ENCODE measurements at regions not wholly inside any gene's neighbourhood (a gene's known extent, or its start where the extent isn't known, plus 50 kb on each side); places are given as distances from the start of the nearest gene placed in this dataset.

DNA sequence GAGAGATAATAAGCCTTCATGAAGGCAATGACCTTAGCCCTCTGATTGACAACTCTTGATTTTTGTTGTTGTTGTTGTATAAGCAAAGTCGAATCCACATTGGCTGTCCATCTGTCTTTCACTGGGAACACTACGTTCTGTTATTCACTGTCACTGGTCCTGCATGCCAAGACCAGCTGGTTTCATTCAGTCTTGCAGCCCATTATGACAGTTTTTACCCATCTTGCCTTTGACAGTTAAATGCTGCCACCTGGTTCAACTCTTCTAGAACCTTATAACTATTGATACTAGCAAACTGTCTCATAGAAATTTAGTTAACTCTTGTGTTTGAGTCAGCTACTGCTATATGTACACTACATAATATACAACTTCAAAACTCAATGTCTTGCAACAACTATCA, 382.3 kb upstream of the CDH10 start:
- no peaks in the 10 kb centered on the region for H3K36me3 ChIP-seq (ENCODE audit: low read depth, low read length)
- no peaks in the 10 kb centered on the region for H3K27me3 ChIP-seq (ENCODE audit: low read length)
- H3K4me3 ChIP-seq (ENCODE audit: low read length), result no peak overlapping the region
- H3K27ac ChIP-seq (ENCODE audit: low read length), result no peak overlapping the region
- no peak overlapping the region for H3K9ac ChIP-seq (ENCODE audit: low read length)
- no peak overlapping the region for H2AFZ ChIP-seq (ENCODE audit: low read length)
- H3K4me2 ChIP-seq (ENCODE audit: low read length), result no peak overlapping the region
- no peak for DNase-seq
- H3F3A ChIP-seq (ENCODE audit: low read length, unreplicated experiment), result no peaks in the 10 kb centered on the region
- no peaks in the 10 kb centered on the region for H3K79me2 ChIP-seq (ENCODE audit: low read length)
- no peak for ATAC-seq
- BruUV-seq (replicated peaks), result no TSS peak
- TF ChIP-seq, protein P1, sequence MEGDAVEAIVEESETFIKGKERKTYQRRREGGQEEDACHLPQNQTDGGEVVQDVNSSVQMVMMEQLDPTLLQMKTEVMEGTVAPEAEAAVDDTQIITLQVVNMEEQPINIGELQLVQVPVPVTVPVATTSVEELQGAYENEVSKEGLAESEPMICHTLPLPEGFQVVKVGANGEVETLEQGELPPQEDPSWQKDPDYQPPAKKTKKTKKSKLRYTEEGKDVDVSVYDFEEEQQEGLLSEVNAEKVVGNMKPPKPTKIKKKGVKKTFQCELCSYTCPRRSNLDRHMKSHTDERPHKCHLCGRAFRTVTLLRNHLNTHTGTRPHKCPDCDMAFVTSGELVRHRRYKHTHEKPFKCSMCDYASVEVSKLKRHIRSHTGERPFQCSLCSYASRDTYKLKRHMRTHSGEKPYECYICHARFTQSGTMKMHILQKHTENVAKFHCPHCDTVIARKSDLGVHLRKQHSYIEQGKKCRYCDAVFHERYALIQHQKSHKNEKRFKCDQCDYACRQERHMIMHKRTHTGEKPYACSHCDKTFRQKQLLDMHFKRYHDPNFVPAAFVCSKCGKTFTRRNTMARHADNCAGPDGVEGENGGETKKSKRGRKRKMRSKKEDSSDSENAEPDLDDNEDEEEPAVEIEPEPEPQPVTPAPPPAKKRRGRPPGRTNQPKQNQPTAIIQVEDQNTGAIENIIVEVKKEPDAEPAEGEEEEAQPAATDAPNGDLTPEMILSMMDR (conservative IDR thresholded peaks at IDR 0.05; ENCODE audit: low read depth, low read length), result no peak
- intact Hi-C loops (cut with micrococcal nuclease), result no loop called here
- H3K4me1 ChIP-seq (ENCODE audit: insufficient read depth, low read length), result no peaks in the 10 kb centered on the region
- no peaks in the 10 kb centered on the region for H4K20me1 ChIP-seq (ENCODE audit: low read length)
- ChIA-PET CTCF (no interaction called here), POLR2A (ENCODE audit: unreplicated experiment) (no interaction called here)
- H3K9me2 ChIP-seq (replicated peaks; ENCODE audit: low read length), result no peaks in the 10 kb centered on the region
- no peaks in the 10 kb centered on the region for H3K9me3 ChIP-seq (ENCODE audit: low read length)

DNA sequence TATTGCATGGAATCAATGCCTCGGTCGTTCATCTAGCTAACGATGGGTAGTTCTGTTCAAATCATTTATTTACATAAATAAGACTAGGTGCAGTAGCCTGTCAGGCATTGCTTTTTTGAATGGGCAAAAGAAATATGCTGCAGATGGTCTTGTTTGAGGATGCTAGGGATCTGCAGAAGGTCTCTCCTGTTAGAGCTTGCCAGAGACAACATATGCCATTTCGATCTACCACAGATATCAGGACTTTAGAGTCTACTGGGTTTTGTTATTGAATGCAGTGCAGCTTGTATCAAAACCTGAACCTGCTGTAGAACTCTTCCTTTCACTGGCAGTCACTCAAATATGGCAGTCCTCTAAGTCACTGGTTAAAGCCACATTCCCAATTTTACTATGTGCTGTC, 381.1 kb upstream of the CDH10 start:
- Histone ChIP-seq H3K4me2 (ENCODE audit: low read length) (no peak overlapping the region), H3K27me3 (ENCODE audit: low read length) (no peaks in the 10 kb centered on the region), H3K9me2 (replicated peaks; ENCODE audit: low read length) (no peaks in the 10 kb centered on the region), H3F3A (ENCODE audit: low read length, unreplicated experiment) (no peaks in the 10 kb centered on the region), H3K9ac (ENCODE audit: low read length) (no peak overlapping the region), H3K9me3 (ENCODE audit: low read length) (no peaks in the 10 kb centered on the region), H3K36me3 (ENCODE audit: low read depth, low read length) (no peaks in the 10 kb centered on the region), H3K4me1 (ENCODE audit: insufficient read depth, low read length) (no peaks in the 10 kb centered on the region), H4K20me1 (ENCODE audit: low read length) (no peaks in the 10 kb centered on the region), H3K27ac (ENCODE audit: low read length) (no peak overlapping the region), H3K4me3 (ENCODE audit: low read length) (no peak overlapping the region), H3K79me2 (ENCODE audit: low read length) (no peaks in the 10 kb centered on the region), H2AFZ (ENCODE audit: low read length) (no peak overlapping the region)
- no peak for DNase-seq
- no peak for TF ChIP-seq EZH2 (IDR thresholded peaks at IDR 0.05; ENCODE audit: low read length, unreplicated experiment)
- TF ChIP-seq, protein P1 (conservative IDR thresholded peaks at IDR 0.05; ENCODE audit: low read depth, low read length), result no peak
- TF ChIP-seq EZH2phosphoT487 (IDR thresholded peaks at IDR 0.05; ENCODE audit: borderline replicate concordance, low read length), result no peak
- intact Hi-C loops (cut with micrococcal nuclease), result no loop called here
- ATAC-seq, result no peak
- POLR2A ChIA-PET (ENCODE audit: unreplicated experiment), result no interaction called here
- CTCF ChIA-PET, result no interaction called here
- no TSS peak for BruUV-seq (replicated peaks)

GRCh38 chr5:25020454-25020853, 375.7 kb upstream of the CDH10 start:
- Histone ChIP-seq H3K4me2 (ENCODE audit: low read length) (no peak overlapping the region), H3K9me2 (replicated peaks; ENCODE audit: low read length) (no peaks in the 10 kb centered on the region), H3K79me2 (ENCODE audit: low read length) (no peaks in the 10 kb centered on the region), H3K9ac (ENCODE audit: low read length) (no peak overlapping the region), H3K36me3 (ENCODE audit: low read depth, low read length) (no peaks in the 10 kb centered on the region), H4K20me1 (ENCODE audit: low read length) (no peaks in the 10 kb centered on the region), H3F3A (ENCODE audit: low read length, unreplicated experiment) (no peaks in the 10 kb centered on the region), H3K27ac (ENCODE audit: low read length) (no peak overlapping the region), H3K4me1 (ENCODE audit: insufficient read depth, low read length) (no peaks in the 10 kb centered on the region), H3K9me3 (ENCODE audit: low read length) (no peaks in the 10 kb centered on the region), H3K4me3 (ENCODE audit: low read length) (no peak overlapping the region), H3K27me3 (ENCODE audit: low read length) (no peaks in the 10 kb centered on the region), H2AFZ (ENCODE audit: low read length) (no peak overlapping the region)
- ChIA-PET CTCF (no interaction called here), POLR2A (ENCODE audit: unreplicated experiment) (no interaction called here)
- TF ChIP-seq EZH2phosphoT487 (IDR thresholded peaks at IDR 0.05; ENCODE audit: borderline replicate concordance, low read length) (no peak), EZH2 (IDR thresholded peaks at IDR 0.05; ENCODE audit: low read length, unreplicated experiment) (no peak)
- TF ChIP-seq, protein P1 (conservative IDR thresholded peaks at IDR 0.05; ENCODE audit: low read depth, low read length), result no peak
- no peak for ATAC-seq
- no TSS peak for BruUV-seq (replicated peaks)
- no peak for DNase-seq
- intact Hi-C loops (cut with micrococcal nuclease), result no loop called here
